Panc1 (cell line): ENCODE measurements at regions not wholly inside any gene's neighbourhood (a gene's known extent, or its start where the extent isn't known, plus 50 kb on each side); places are given as distances from the start of the nearest gene placed in this dataset.

Experiments used
- POLR2AphosphoS5 ChIP-seq: IDR thresholded peaks from 2 replicates; pipeline ENCODE4 v1.6.1; 2012; ENCODE audit warnings: mild to moderate bottlenecking, low read depth, low read length, moderate library complexity
- SIN3A ChIP-seq: IDR thresholded peaks from 2 replicates; pipeline ENCODE4 v1.6.1; 2012; ENCODE audit warnings: low read depth, mild to moderate bottlenecking, low read length, moderate library complexity, borderline replicate concordance; ENCODE audit not compliant: insufficient read depth
- TF ChIP-seq, protein P1 (sequence below): fragments of 450-650 bp; IDR thresholded peaks from 2 replicates; pipeline ENCODE4 v1.5.1; 2017; ENCODE audit warnings: mild to moderate bottlenecking
- TF ChIP-seq, protein P2 (sequence below), 2 experiments: IDR thresholded peaks; 2 replicates each; pipeline ENCODE4 v1.6.1; 2011 to 2012; ENCODE audit warnings: low read depth in 2 of 2, control low read depth in 1 of 2, low read length in 1 of 2, mild to moderate bottlenecking in 1 of 2, moderate library complexity in 1 of 2; ENCODE audit not compliant: insufficient read depth in 1 of 2

DNA sequence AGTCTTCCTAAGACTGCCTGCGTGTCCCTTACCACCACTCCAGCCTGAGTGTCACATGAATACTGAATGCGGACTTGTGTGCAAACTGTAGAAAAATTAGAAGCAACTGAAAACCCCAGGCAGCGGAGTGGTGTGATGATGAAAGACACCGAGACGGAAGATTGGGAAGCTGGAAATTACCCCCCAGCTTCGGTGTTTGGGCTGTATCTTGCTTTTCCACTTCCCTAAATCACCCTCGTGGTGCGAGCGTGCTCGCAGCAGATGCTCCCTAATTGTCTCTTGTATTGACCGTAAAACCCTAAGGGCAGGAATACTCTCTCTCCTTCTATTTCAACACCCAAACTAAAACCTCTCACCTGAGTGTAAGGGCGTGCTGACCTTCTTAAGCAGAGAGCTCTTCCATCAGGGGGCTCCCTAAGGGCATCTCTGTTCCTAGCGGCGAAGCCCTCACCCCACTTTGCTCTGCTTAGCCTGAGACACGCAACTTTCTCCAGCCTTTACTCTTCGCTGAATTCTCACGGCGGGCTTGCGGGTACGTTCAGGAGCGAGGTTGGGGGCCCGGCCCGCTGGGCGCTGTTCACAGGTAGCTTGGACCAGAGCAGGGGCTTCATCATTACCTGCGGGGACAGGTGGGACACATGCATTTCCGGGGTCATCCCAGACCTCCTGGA lies 62.4 kb downstream of the CRYBB2 start:
- TF ChIP-seq, protein P1, sequence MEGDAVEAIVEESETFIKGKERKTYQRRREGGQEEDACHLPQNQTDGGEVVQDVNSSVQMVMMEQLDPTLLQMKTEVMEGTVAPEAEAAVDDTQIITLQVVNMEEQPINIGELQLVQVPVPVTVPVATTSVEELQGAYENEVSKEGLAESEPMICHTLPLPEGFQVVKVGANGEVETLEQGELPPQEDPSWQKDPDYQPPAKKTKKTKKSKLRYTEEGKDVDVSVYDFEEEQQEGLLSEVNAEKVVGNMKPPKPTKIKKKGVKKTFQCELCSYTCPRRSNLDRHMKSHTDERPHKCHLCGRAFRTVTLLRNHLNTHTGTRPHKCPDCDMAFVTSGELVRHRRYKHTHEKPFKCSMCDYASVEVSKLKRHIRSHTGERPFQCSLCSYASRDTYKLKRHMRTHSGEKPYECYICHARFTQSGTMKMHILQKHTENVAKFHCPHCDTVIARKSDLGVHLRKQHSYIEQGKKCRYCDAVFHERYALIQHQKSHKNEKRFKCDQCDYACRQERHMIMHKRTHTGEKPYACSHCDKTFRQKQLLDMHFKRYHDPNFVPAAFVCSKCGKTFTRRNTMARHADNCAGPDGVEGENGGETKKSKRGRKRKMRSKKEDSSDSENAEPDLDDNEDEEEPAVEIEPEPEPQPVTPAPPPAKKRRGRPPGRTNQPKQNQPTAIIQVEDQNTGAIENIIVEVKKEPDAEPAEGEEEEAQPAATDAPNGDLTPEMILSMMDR = no peak
- no peak for TF ChIP-seq POLR2AphosphoS5
- no peak for TF ChIP-seq SIN3A
- TF ChIP-seq, protein P2, sequence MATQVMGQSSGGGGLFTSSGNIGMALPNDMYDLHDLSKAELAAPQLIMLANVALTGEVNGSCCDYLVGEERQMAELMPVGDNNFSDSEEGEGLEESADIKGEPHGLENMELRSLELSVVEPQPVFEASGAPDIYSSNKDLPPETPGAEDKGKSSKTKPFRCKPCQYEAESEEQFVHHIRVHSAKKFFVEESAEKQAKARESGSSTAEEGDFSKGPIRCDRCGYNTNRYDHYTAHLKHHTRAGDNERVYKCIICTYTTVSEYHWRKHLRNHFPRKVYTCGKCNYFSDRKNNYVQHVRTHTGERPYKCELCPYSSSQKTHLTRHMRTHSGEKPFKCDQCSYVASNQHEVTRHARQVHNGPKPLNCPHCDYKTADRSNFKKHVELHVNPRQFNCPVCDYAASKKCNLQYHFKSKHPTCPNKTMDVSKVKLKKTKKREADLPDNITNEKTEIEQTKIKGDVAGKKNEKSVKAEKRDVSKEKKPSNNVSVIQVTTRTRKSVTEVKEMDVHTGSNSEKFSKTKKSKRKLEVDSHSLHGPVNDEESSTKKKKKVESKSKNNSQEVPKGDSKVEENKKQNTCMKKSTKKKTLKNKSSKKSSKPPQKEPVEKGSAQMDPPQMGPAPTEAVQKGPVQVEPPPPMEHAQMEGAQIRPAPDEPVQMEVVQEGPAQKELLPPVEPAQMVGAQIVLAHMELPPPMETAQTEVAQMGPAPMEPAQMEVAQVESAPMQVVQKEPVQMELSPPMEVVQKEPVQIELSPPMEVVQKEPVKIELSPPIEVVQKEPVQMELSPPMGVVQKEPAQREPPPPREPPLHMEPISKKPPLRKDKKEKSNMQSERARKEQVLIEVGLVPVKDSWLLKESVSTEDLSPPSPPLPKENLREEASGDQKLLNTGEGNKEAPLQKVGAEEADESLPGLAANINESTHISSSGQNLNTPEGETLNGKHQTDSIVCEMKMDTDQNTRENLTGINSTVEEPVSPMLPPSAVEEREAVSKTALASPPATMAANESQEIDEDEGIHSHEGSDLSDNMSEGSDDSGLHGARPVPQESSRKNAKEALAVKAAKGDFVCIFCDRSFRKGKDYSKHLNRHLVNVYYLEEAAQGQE (IDR thresholded peaks at IDR 0.05; ENCODE audit: insufficient read depth in 1 of 2, low read depth in 2 of 2, low read length in 1 of 2) = no peak
